HCT116 (cell line): ENCODE measurements at regions not wholly inside any gene's neighbourhood (a gene's known extent, or its start where the extent isn't known, plus 50 kb on each side); places are given as distances from the start of the nearest gene placed in this dataset.
"Not testable (repeated sequence)": the region's sequence is repeated elsewhere in the genome, so short reads cannot be mapped to it uniquely, and the experiment has no call there.

Experiments used
- ATAC-seq: fragments of 200-7000 bp; cut with Tn5 transposase; 2 replicates; pipeline ENCODE4 v1.9.1; 2020; ENCODE audit warnings: mild to moderate bottlenecking, moderate library complexity
- BruUV-seq: library from RNA; stranded (reverse); fragments of 400-500 nt; replicated peaks from 2 replicates; lab custom pipeline; 2021; lab: Mats Ljungman, UMichigan
- CTCF ChIA-PET: fragments of 300-600 bp; sonication (Branson Sonifier 250); formaldehyde crosslinking; loops from one replicate; lab custom pipeline; 2021; ENCODE audit warnings: antibody characterized with exemption; lab: Charles Lee
- POLR2A ChIA-PET: fragments of 300-600, 350-600 bp; sonication (Branson Sonifier 250); formaldehyde crosslinking; loops from one replicate; lab custom pipeline; 2021; ENCODE audit warnings: antibody characterized with exemption; lab: Charles Lee
- RAD21 ChIA-PET, 2 experiments: fragments of 300-600 bp; sonication (Branson Sonifier 250); formaldehyde crosslinking; loops; one replicate each; lab custom pipeline; 2023; ENCODE audit warnings: low total read pairs in 2 of 2; ENCODE audit not compliant: uncharacterized antibody in 2 of 2, unreplicated experiment in 2 of 2, low non-redundant PET in 1 of 2; lab: Charles Lee
- DNase-seq: peaks from one replicate; pipeline ENCODE4 v3.0.0-alpha.2; 2010; ENCODE audit warnings: low read depth, low spot score
- H2AFZ ChIP-seq: fragments of 200-600 bp; shearing (Covaris generic), sonication (generic); 2 replicates; pipeline ENCODE4 v1.6.1; 2017; ENCODE audit warnings: low read depth, mixed run types, mixed read lengths, antibody characterized with exemption, low read length; ENCODE audit not compliant: poor library complexity, severe bottlenecking
- H3K27ac ChIP-seq: 2 replicates; pipeline ENCODE4 v1.5.1; 2012; ENCODE audit warnings: low read depth, low read length
- H3K27me3 ChIP-seq: fragments of 200-600 bp; sonication (generic); 2 replicates; pipeline ENCODE4 v1.6.1; 2016; ENCODE audit warnings: mixed run types, low read length, mixed read lengths; ENCODE audit not compliant: insufficient read depth
- H3K36me3 ChIP-seq, 2 experiments: fragments of 200-500 bp in 1 of 2; fragments of 200-600 bp in 1 of 2; sonication (Bioruptor generic) in 1 of 2; sonication (generic) in 1 of 2; 2 replicates each; pipeline versions ENCODE4 v1.5.1 to v1.6.1; 2014 to 2016; ENCODE audit warnings: low read length in 2 of 2, inconsistent platforms in 1 of 2, mixed read lengths in 1 of 2, mixed run types in 1 of 2; ENCODE audit not compliant: insufficient read depth in 2 of 2, control insufficient read depth in 1 of 2
- H3K4me1 ChIP-seq, 2 experiments: fragments of 200-600 bp in 1 of 2; sonication (generic) in 1 of 2; 2 replicates each; pipeline versions ENCODE4 v1.5.1 to v1.6.1; 2012 to 2017; ENCODE audit warnings: low read length in 2 of 2, inconsistent platforms in 1 of 2, mild to moderate bottlenecking in 1 of 2, mixed read lengths in 1 of 2, mixed run types in 1 of 2, moderate library complexity in 1 of 2; ENCODE audit not compliant: insufficient read depth in 2 of 2, control insufficient read depth in 1 of 2
- H3K4me2 ChIP-seq: fragments of 200-600 bp; sonication (generic); 2 replicates; pipeline ENCODE4 v1.6.1; 2017; ENCODE audit warnings: mixed run types, low read length, mixed read lengths
- H3K4me3 ChIP-seq, 2 experiments: fragments of 200-600 bp in 1 of 2; sonication (generic) in 1 of 2; replicated peaks in 1 of 2; 2 replicates each; pipeline ENCODE4 v1.5.1; 2011 to 2016; ENCODE audit warnings: low read length in 2 of 2, control low read depth in 1 of 2, low read depth in 1 of 2, mild to moderate bottlenecking in 1 of 2, mixed read lengths in 1 of 2, mixed run types in 1 of 2
- H3K79me2 ChIP-seq: fragments of 200-600 bp; sonication (generic); 2 replicates; pipeline ENCODE4 v1.6.1; 2017; ENCODE audit warnings: mild to moderate bottlenecking, mixed run types, low read length, moderate library complexity, mixed read lengths; ENCODE audit not compliant: insufficient read depth
- H3K9ac ChIP-seq: fragments of 200-600 bp; sonication (generic); 2 replicates; pipeline ENCODE4 v1.6.1; 2016; ENCODE audit warnings: low read length, mixed read lengths
- H3K9me2 ChIP-seq: fragments of 200-600 bp; sonication (generic), shearing (Covaris generic); 2 replicates; pipeline ENCODE4 v1.6.1; 2017; ENCODE audit warnings: mixed run types, mild to moderate bottlenecking, moderate library complexity; ENCODE audit not compliant: insufficient read depth
- H3K9me3 ChIP-seq, 2 experiments: fragments of 200-500 bp in 1 of 2; fragments of 200-600 bp in 1 of 2; sonication (Bioruptor generic) in 1 of 2; sonication (generic) in 1 of 2; 2 replicates each; pipeline ENCODE4 v1.6.1; 2014 to 2017; ENCODE audit warnings: low read length in 2 of 2, mixed read lengths in 2 of 2, inconsistent platforms in 1 of 2, low read depth in 1 of 2, mild to moderate bottlenecking in 1 of 2, mixed run types in 1 of 2, moderate library complexity in 1 of 2; ENCODE audit not compliant: control insufficient read depth in 1 of 2, insufficient read depth in 1 of 2
- H4K20me1 ChIP-seq: fragments of 200-600 bp; sonication (generic), shearing (Covaris generic); 2 replicates; pipeline ENCODE4 v1.6.1; 2017; ENCODE audit warnings: mixed run types, mild to moderate bottlenecking, moderate library complexity; ENCODE audit not compliant: insufficient read depth
- CBX3 ChIP-seq: IDR thresholded peaks from 2 replicates; pipeline ENCODE4 v1.6.1; 2012; ENCODE audit warnings: low read depth
- CTCF ChIP-seq, 3 experiments: fragments of 200-600 bp in 1 of 3; sonication (generic) in 1 of 3; IDR thresholded peaks in 2 of 3; conservative IDR thresholded peaks in 1 of 3; 2 replicates each; pipeline ENCODE4 v1.5.1; 2012 to 2017; ENCODE audit warnings: low read depth in 2 of 3, low read length in 2 of 3, antibody characterized with exemption in 1 of 3, borderline replicate concordance in 1 of 3, control low read depth in 1 of 3, mild to moderate bottlenecking in 1 of 3, mixed read lengths in 1 of 3, mixed run types in 1 of 3, moderate library complexity in 1 of 3; ENCODE audit not compliant: insufficient read depth in 1 of 3
- EZH2phosphoT487 ChIP-seq: fragments of 200-600 bp; IDR thresholded peaks from 2 replicates; pipeline ENCODE4 v1.6.1; 2018; ENCODE audit warnings: antibody characterized with exemption, borderline replicate concordance
- POLR2AphosphoS5 ChIP-seq: IDR thresholded peaks from 2 replicates; pipeline ENCODE4 v1.6.1; 2011; ENCODE audit warnings: mild to moderate bottlenecking, low read depth, low read length, moderate library complexity
- RAD21 ChIP-seq: IDR thresholded peaks from 2 replicates; pipeline ENCODE4 v1.6.1; 2012; ENCODE audit warnings: low read depth, mild to moderate bottlenecking
- SIN3A ChIP-seq: IDR thresholded peaks from 2 replicates; pipeline ENCODE4 v1.6.1; 2012; ENCODE audit warnings: low read depth
- SRF ChIP-seq: IDR thresholded peaks from 2 replicates; pipeline ENCODE4 v1.6.1; 2012; ENCODE audit warnings: low read depth
- intact Hi-C: fragments of 100-400 bp; cut with micrococcal nuclease; formaldehyde crosslinking; loops from 2 replicates; pipeline ENCODE4 v1.10.0; 2022
- TF ChIP-seq, protein P1 (sequence below): IDR thresholded peaks from 2 replicates; pipeline ENCODE4 v1.6.1; 2012

DNA sequence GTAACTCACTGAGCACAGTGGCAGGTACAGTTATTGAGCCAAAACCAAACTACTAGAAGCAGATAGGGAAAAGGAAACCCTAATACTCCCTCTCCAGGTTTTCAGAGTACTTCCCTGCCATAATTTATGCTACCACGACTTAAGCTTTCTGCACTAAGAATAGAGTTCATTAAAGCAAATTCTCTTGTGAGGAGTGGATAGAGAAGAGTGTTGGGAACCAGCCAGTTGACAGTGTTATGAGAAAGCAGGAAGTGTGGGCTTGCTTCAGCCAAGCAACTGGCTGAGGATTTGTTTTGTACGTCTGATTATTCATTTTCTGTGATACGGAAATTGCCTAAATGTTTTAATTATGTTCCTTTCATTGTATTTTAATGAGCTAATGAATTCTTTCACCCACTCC, 280.5 kb downstream of the KIF20B start:
- H3K9me3 ChIP-seq = no peaks in the 10 kb centered on the region
- BruUV-seq = no TSS peak
- DNase-seq = no peak
- H3K4me3 ChIP-seq = no peak overlapping the region
- no peaks in the 10 kb centered on the region for H3K36me3 ChIP-seq
- no peak overlapping the region for H2AFZ ChIP-seq
- intact Hi-C loops = no loop called here
- POLR2A ChIA-PET = no interaction called here
- H3K9ac ChIP-seq = no peak overlapping the region
- H3K27ac ChIP-seq = no peak overlapping the region
- no peaks in the 10 kb centered on the region for H3K4me1 ChIP-seq
- H3K4me2 ChIP-seq = no peak overlapping the region
- H3K27me3 ChIP-seq = no peaks in the 10 kb centered on the region
- RAD21 ChIA-PET = no interaction called here
- H3K79me2 ChIP-seq = no peaks in the 10 kb centered on the region
- TF ChIP-seq RAD21 (no peak), CTCF (IDR thresholded peaks at IDR 0.05 in 2 of 3, conservative IDR thresholded peaks at IDR 0.05 in 1 of 3; ENCODE audit: borderline replicate concordance in 1 of 3, insufficient read depth in 1 of 3, low read depth in 2 of 3, low read length in 2 of 3) (no peak), POLR2AphosphoS5 (no peak), EZH2phosphoT487 (no peak), SRF (no peak), SIN3A (no peak)
- TF ChIP-seq, protein P1, sequence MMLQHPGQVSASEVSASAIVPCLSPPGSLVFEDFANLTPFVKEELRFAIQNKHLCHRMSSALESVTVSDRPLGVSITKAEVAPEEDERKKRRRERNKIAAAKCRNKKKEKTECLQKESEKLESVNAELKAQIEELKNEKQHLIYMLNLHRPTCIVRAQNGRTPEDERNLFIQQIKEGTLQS = no peak
- TF ChIP-seq, all 23 proteins: peak for 0
- CTCF ChIA-PET = no interaction called here
- Histone ChIP-seq H4K20me1 (no peaks in the 10 kb centered on the region), H3K9me2 (no peaks in the 10 kb centered on the region)
- no peak for ATAC-seq

- Histone ChIP-seq H3K27ac (no peak overlapping the region), H3K9me3 (no peaks in the 10 kb centered on the region), H2AFZ (no peak overlapping the region), H3K36me3 (no peaks in the 10 kb centered on the region), H3K9ac (no peak overlapping the region), H3K27me3 (no peaks in the 10 kb centered on the region), H3K4me2 (no peak overlapping the region), H3K4me1 (no peaks in the 10 kb centered on the region), H3K4me3 (no peak overlapping the region), H3K9me2 (no peaks in the 10 kb centered on the region), H4K20me1 (no peaks in the 10 kb centered on the region), H3K79me2 (no peaks in the 10 kb centered on the region)
- RAD21 ChIA-PET = no interaction called here
- no peak for DNase-seq
- no peak for ATAC-seq
- BruUV-seq = no TSS peak
- TF ChIP-seq RAD21 (no peak), EZH2phosphoT487 (no peak), CBX3 (no peak)
- CTCF ChIA-PET = no interaction called here
- POLR2A ChIA-PET = no interaction called here
- intact Hi-C loops = no loop called here
These were observed 284.1 kb downstream of the KIF20B start for GRCh38 chr10:89985446-89985845.

- H3K4me2 ChIP-seq, H3K36me3 ChIP-seq, H3K27ac ChIP-seq, H3K4me1 ChIP-seq, H3K4me3 ChIP-seq, H3K27me3 ChIP-seq, DNase-seq, H3K9me3 ChIP-seq, RAD21 ChIA-PET, POLR2A ChIA-PET, H2AFZ ChIP-seq, BruUV-seq, CTCF ChIA-PET, H3K79me2 ChIP-seq, H3K9ac ChIP-seq, H4K20me1 ChIP-seq, H3K9me2 ChIP-seq, ATAC-seq: not testable (repeated sequence)
- intact Hi-C loops = loop anchor here (2.0 kb wide), 1 partner anchor 34 kb away; no protein-coding TSS in a partner anchor
These were observed 287.0 kb downstream of the KIF20B start for GRCh38 chr10:89988361-89988760.
